H9 (cell line): ENCODE measurements at regions not wholly inside any gene's neighbourhood (a gene's known extent, or its start where the extent isn't known, plus 50 kb on each side); places are given as distances from the start of the nearest gene placed in this dataset.

Experiments used
- DNase-seq: peaks from one replicate; pipeline ENCODE4 v3.0.0-alpha.2; 2017
- H2AFZ ChIP-seq: one replicate; pipeline ENCODE4 v1.6.1; 2013; ENCODE audit warnings: mild to moderate bottlenecking, low read length, control low read depth, moderate library complexity
- H2AK5ac ChIP-seq: 2 replicates; pipeline ENCODE4 v1.6.1; 2013; ENCODE audit warnings: low read length, control low read depth, mixed read lengths; ENCODE audit not compliant: insufficient read length
- H2BK120ac ChIP-seq: one replicate; pipeline ENCODE4 v1.6.1; 2013; ENCODE audit warnings: low read depth, mild to moderate bottlenecking, low read length, control low read depth, inconsistent platforms; ENCODE audit not compliant: poor library complexity, severe bottlenecking
- H2BK12ac ChIP-seq: 2 replicates; pipeline ENCODE4 v1.6.1; 2013; ENCODE audit warnings: low read length, control low read depth, mixed read lengths, low read depth; ENCODE audit not compliant: insufficient read length
- H2BK15ac ChIP-seq: 2 replicates; pipeline ENCODE4 v1.6.1; 2013; ENCODE audit warnings: low read depth, low read length, control low read depth
- H2BK20ac ChIP-seq: one replicate; pipeline ENCODE4 v1.6.1; 2013; ENCODE audit warnings: low read depth, mild to moderate bottlenecking, low read length, control low read depth, inconsistent platforms; ENCODE audit not compliant: poor library complexity, severe bottlenecking
- H2BK5ac ChIP-seq: 2 replicates; pipeline ENCODE4 v1.6.1; 2013; ENCODE audit warnings: low read length, control low read depth, mixed read lengths; ENCODE audit not compliant: insufficient read length
- H3K14ac ChIP-seq: 2 replicates; pipeline ENCODE4 v1.6.1; 2013; ENCODE audit warnings: low read length, control low read depth; ENCODE audit not compliant: insufficient read depth
- H3K18ac ChIP-seq: 2 replicates; pipeline ENCODE4 v1.6.1; 2013; ENCODE audit warnings: low read depth, mild to moderate bottlenecking, mixed read lengths, low read length, control low read depth; ENCODE audit not compliant: insufficient read length
- H3K23ac ChIP-seq: 2 replicates; pipeline ENCODE4 v1.6.1; 2013; ENCODE audit warnings: low read length, control low read depth, mixed read lengths, low read depth; ENCODE audit not compliant: insufficient read length
- H3K23me2 ChIP-seq: 2 replicates; pipeline ENCODE4 v1.6.1; 2013; ENCODE audit warnings: low read depth, mild to moderate bottlenecking, mixed read lengths, low read length, control low read depth; ENCODE audit not compliant: insufficient read length, poor library complexity, severe bottlenecking
- H3K27ac ChIP-seq: 2 replicates; pipeline ENCODE4 v1.5.1; 2013; ENCODE audit warnings: low read length, control low read depth, mixed read lengths, low read depth; ENCODE audit not compliant: insufficient read length
- H3K27me3 ChIP-seq: 2 replicates; pipeline ENCODE4 v1.6.1; 2013; ENCODE audit warnings: low read length, control low read depth, inconsistent platforms; ENCODE audit not compliant: insufficient read depth
- H3K4ac ChIP-seq: 2 replicates; pipeline ENCODE4 v1.6.1; 2013; ENCODE audit warnings: low read depth, mild to moderate bottlenecking, control low read depth, inconsistent platforms, low read length, moderate library complexity
- H3K4me1 ChIP-seq: 2 replicates; pipeline ENCODE4 v1.6.1; 2013; ENCODE audit warnings: low read length, control low read depth, inconsistent platforms; ENCODE audit not compliant: insufficient read depth
- H3K4me2 ChIP-seq: 2 replicates; pipeline ENCODE4 v1.6.1; 2013; ENCODE audit warnings: low read length, control low read depth, mixed read lengths; ENCODE audit not compliant: insufficient read length, insufficient read depth
- H3K56ac ChIP-seq: 2 replicates; pipeline ENCODE4 v1.6.1; 2013; ENCODE audit warnings: low read depth, mild to moderate bottlenecking, mixed read lengths, low read length, control low read depth; ENCODE audit not compliant: insufficient read length
- H3K79me1 ChIP-seq: 2 replicates; pipeline ENCODE4 v1.6.1; 2013; ENCODE audit warnings: low read depth, mild to moderate bottlenecking, moderate library complexity, low read length, control low read depth, inconsistent platforms; ENCODE audit not compliant: insufficient read depth, poor library complexity, severe bottlenecking
- H3K79me2 ChIP-seq: 2 replicates; pipeline ENCODE4 v1.6.1; 2013; ENCODE audit warnings: low read length, control low read depth, inconsistent platforms; ENCODE audit not compliant: insufficient read depth
- H3K9ac ChIP-seq: 2 replicates; pipeline ENCODE4 v1.6.1; 2013; ENCODE audit warnings: low read length, control low read depth, mixed read lengths; ENCODE audit not compliant: insufficient read length; ENCODE audit errors: extremely low read depth
- H3K9me3 ChIP-seq: one replicate; pipeline ENCODE4 v1.6.1; 2013; ENCODE audit warnings: low read depth, low read length, inconsistent platforms; ENCODE audit not compliant: control insufficient read depth
- H3T11ph ChIP-seq: one replicate; pipeline ENCODE4 v1.6.1; 2013; ENCODE audit warnings: mild to moderate bottlenecking, low read length, control low read depth, inconsistent platforms
- H4K20me1 ChIP-seq: one replicate; pipeline ENCODE4 v1.6.1; 2013; ENCODE audit not compliant: control insufficient read depth, insufficient read length, insufficient read depth
- H4K5ac ChIP-seq: 2 replicates; pipeline ENCODE4 v1.6.1; 2013; ENCODE audit warnings: low read depth, mild to moderate bottlenecking, mixed read lengths, low read length, control low read depth; ENCODE audit not compliant: insufficient read length
- H4K8ac ChIP-seq: replicated peaks from 2 replicates; pipeline ENCODE4 v1.6.1; 2013; ENCODE audit warnings: low read length, control low read depth, mixed read lengths, low read depth; ENCODE audit not compliant: insufficient read length
- H4K91ac ChIP-seq: 2 replicates; pipeline ENCODE4 v1.6.1; 2013; ENCODE audit warnings: low read depth, mild to moderate bottlenecking, moderate library complexity, mixed read lengths, low read length, control low read depth; ENCODE audit not compliant: insufficient read length
- H3K27ac Mint-ChIP-seq, 3 experiments: 2 replicates in 2 of 3; 3 replicates in 1 of 3; pipeline ENCODE4 v1.8.0; 2020 to 2021; ENCODE audit warnings: mixed read lengths in 3 of 3, mild to moderate bottlenecking in 1 of 3, moderate library complexity in 1 of 3
- H3K27me3 Mint-ChIP-seq: 2 replicates; pipeline ENCODE4 v1.8.0; 2021; ENCODE audit warnings: low read depth, mild to moderate bottlenecking, moderate library complexity, mixed read lengths
- H3K36me3 Mint-ChIP-seq, 3 experiments: 2 replicates in 2 of 3; 3 replicates in 1 of 3; pipeline ENCODE4 v1.8.0; 2020 to 2021; ENCODE audit warnings: low read depth in 3 of 3, mixed read lengths in 3 of 3; ENCODE audit not compliant: insufficient read depth in 1 of 3
- H3K4me1 Mint-ChIP-seq, 2 experiments: 2 replicates each; pipeline ENCODE4 v1.8.0; 2020; ENCODE audit warnings: mixed read lengths in 2 of 2
- H3K4me3 Mint-ChIP-seq, 2 experiments: 2 replicates in 1 of 2; 3 replicates in 1 of 2; pipeline ENCODE4 v1.8.0; 2020 to 2021; ENCODE audit warnings: mild to moderate bottlenecking in 2 of 2, mixed read lengths in 2 of 2, moderate library complexity in 1 of 2
- H3K9me3 Mint-ChIP-seq, 2 experiments: 2 replicates in 1 of 2; 3 replicates in 1 of 2; pipeline ENCODE4 v1.8.0; 2020; ENCODE audit warnings: mild to moderate bottlenecking in 2 of 2, mixed read lengths in 2 of 2, moderate library complexity in 1 of 2
- CTCF ChIP-seq: fragments of 200-600 bp; sonication (generic); conservative IDR thresholded peaks from 3 replicates; pipeline ENCODE4 v1.8.0; 2021; ENCODE audit warnings: antibody characterized with exemption, mild to moderate bottlenecking
- WGBS: extraction: QIAGEN DNeasy Blood & Tissue Kit; methylation state at CpG from one replicate; pipeline ENCODE4 v1.1.7; 2013; ENCODE audit warnings: missing lambda C conversion rate, low lambda C conversion rate, mixed read lengths; ENCODE audit not compliant: insufficient read length; ENCODE audit errors: extremely low coverage; 5-methylcytosine and 5-hydroxymethylcytosine counted together

GRCh38 chr10:78321500-78321899 lies 287.8 kb downstream of the RPS24 start:
- Histone ChIP-seq H3K79me1 (no peaks in the 10 kb centered on the region), H3K4me2 (no peak overlapping the region), H2BK120ac (no peak overlapping the region), H4K91ac (no peak overlapping the region), H3K14ac (no peak overlapping the region), H3K79me2 (no peaks in the 10 kb centered on the region), H2BK5ac (no peak overlapping the region), H4K8ac (no peak overlapping the region), H3K27me3 (no peaks in the 10 kb centered on the region), H3K9me3 (no peaks in the 10 kb centered on the region), H2AFZ (no peak overlapping the region), H3K9ac (no peak overlapping the region), H3K23me2 (no peaks in the 10 kb centered on the region), H3K4ac (no peak overlapping the region), H2BK20ac (no peak overlapping the region), H3K4me1 (no peaks in the 10 kb centered on the region; the same call in 1 of the 2 replicates), H3K23ac (no peak overlapping the region), H3T11ph (no peak overlapping the region), H2BK15ac (no peak overlapping the region), H3K18ac (no peak overlapping the region), H2AK5ac (no peak overlapping the region), H4K20me1 (no peaks in the 10 kb centered on the region), H4K5ac (no peak overlapping the region), H3K27ac (no peak overlapping the region), H3K56ac (no peak overlapping the region), H2BK12ac (no peak overlapping the region)
- H3K27me3 Mint-ChIP-seq, result peaks cover 6% of the 10 kb centered on the region
- H3K27ac Mint-ChIP-seq, result no peak overlapping the region
- WGBS, result no CpG with 5 or more reads among the region's 4 CpGs
- H3K9me3 Mint-ChIP-seq, result peaks cover 11 to 12% of the 10 kb centered on the region in 2 experiments
- H3K36me3 Mint-ChIP-seq, result peaks cover 4 to 7% (median 5%) of the 10 kb centered on the region in 3 experiments; a peak in 5 of 7 replicates
- no peak overlapping the region for H3K4me3 Mint-ChIP-seq
- peaks cover 5 to 7% of the 10 kb centered on the region in 2 experiments; a peak in 2 of 4 replicates for H3K4me1 Mint-ChIP-seq
- DNase-seq, result no peak
- TF ChIP-seq CTCF, result no peak
